Testis (tissue), 2 donors: ENCODE measurements at regions not wholly inside any gene's neighbourhood (a gene's known extent, or its start where the extent isn't known, plus 50 kb on each side); places are given as distances from the start of the nearest gene placed in this dataset.

ENCODE experiments used
- DNase-seq: peaks from one replicate; pipeline ENCODE4 v3.0.0-alpha.2; 2019
- H3K27ac ChIP-seq, 2 donors: fragments of 200-600 bp; sonication (generic); one replicate each; pipeline ENCODE4 v1.5.1; 2019
- H3K27me3 ChIP-seq: fragments of 200-600 bp; sonication (generic); one replicate; pipeline ENCODE4 v1.5.1; 2019
- H3K36me3 ChIP-seq: fragments of 200-600 bp; sonication (generic); one replicate; pipeline ENCODE4 v1.5.1; 2017; ENCODE audit warnings: low read depth; ENCODE audit errors: missing control alignments
- H3K4me1 ChIP-seq: fragments of 200-600 bp; sonication (generic); one replicate; pipeline ENCODE4 v1.5.1; 2019
- H3K4me3 ChIP-seq, 2 donors: fragments of 200-600 bp; sonication (generic); one replicate each; pipeline ENCODE4 v1.5.1; 2017 to 2019
- H3K9me3 ChIP-seq: fragments of 200-600 bp; sonication (generic); one replicate; pipeline ENCODE4 v1.5.1; 2017
- CTCF ChIP-seq, 3 experiments: fragments of 450-650 bp in 2 of 3; fragments of 200-600 bp in 1 of 3; sonication (generic) in 1 of 3; IDR thresholded peaks; one replicate each; pipeline ENCODE4 v1.5.1; 2016 to 2019; ENCODE audit warnings: antibody characterized with exemption in 3 of 3, mild to moderate bottlenecking in 2 of 3, moderate library complexity in 1 of 3
- POLR2A ChIP-seq: fragments of 450-650 bp; IDR thresholded peaks from one replicate; pipeline ENCODE4 v1.6.1; 2017; ENCODE audit warnings: antibody characterized with exemption, mild to moderate bottlenecking, moderate library complexity
- WGBS, 2 donors: methylation state at CpG; one replicate each; pipeline ENCODE4 v1.1.5; 2018; 5-methylcytosine and 5-hydroxymethylcytosine counted together
- intact Hi-C: fragments of 100-400 bp; cut with DNase I; formaldehyde crosslinking; loops from one replicate; pipeline ENCODE4 v1.15.1; 2023; ENCODE audit warnings: low total_unique reads

GRCh38 chr2:52724585-52724984, 1043.0 kb upstream of the CHAC2 start:
- TF ChIP-seq CTCF (IDR thresholded peaks at IDR 0.05) = no peak
- no peak for TF ChIP-seq POLR2A
- intact Hi-C loops = no loop called here
- Histone ChIP-seq H3K4me1 (no peaks in the 10 kb centered on the region), H3K27ac (no peak overlapping the region), H3K4me3 (no peak overlapping the region), H3K9me3 (no peaks in the 10 kb centered on the region), H3K36me3 (no peaks in the 10 kb centered on the region), H3K27me3 (no peaks in the 10 kb centered on the region)
- DNase-seq = no peak

GRCh38 chr2:52717836-52718235, 1049.8 kb upstream of the CHAC2 start:
- no peak overlapping the region for H3K4me3 ChIP-seq
- no peaks in the 10 kb centered on the region for H3K4me1 ChIP-seq
- no peak overlapping the region for H3K27ac ChIP-seq
- no peak for DNase-seq
- no peak for TF ChIP-seq CTCF (IDR thresholded peaks at IDR 0.05)
- TF ChIP-seq POLR2A = no peak
- H3K36me3 ChIP-seq = no peaks in the 10 kb centered on the region
- intact Hi-C loops = no loop called here
- 73 to 79% methylated on average over 3 of the region's 3 CpGs for WGBS, 2 donors
- H3K27me3 ChIP-seq = no peaks in the 10 kb centered on the region
- no peaks in the 10 kb centered on the region for H3K9me3 ChIP-seq

GRCh38 chr2:52710810-52711618, 1056.6 kb upstream of the CHAC2 start:
- no peaks in the 10 kb centered on the region for H3K9me3 ChIP-seq
- intact Hi-C loops = no loop called here
- no peak overlapping the region for H3K4me3 ChIP-seq
- TF ChIP-seq CTCF (IDR thresholded peaks at IDR 0.05) (no peak), POLR2A (no peak)
- no peaks in the 10 kb centered on the region for H3K27me3 ChIP-seq
- no peaks in the 10 kb centered on the region for H3K4me1 ChIP-seq
- DNase-seq = no peak
- no peak overlapping the region for H3K27ac ChIP-seq
- H3K36me3 ChIP-seq = no peaks in the 10 kb centered on the region
- 81 to 85% methylated on average over 5 of the region's 5 CpGs for WGBS, 2 donors

- DNase-seq = no peak
- Histone ChIP-seq H3K4me3 (no peak overlapping the region), H3K9me3 (no peaks in the 10 kb centered on the region), H3K27ac (no peak overlapping the region), H3K36me3 (no peaks in the 10 kb centered on the region), H3K4me1 (no peaks in the 10 kb centered on the region), H3K27me3 (no peaks in the 10 kb centered on the region)
- TF ChIP-seq CTCF (IDR thresholded peaks at IDR 0.05) = no peak
- TF ChIP-seq POLR2A = no peak
- intact Hi-C loops = no loop called here
These were observed 1063.4 kb upstream of the CHAC2 start for GRCh38 chr2:52704251-52704650.

- no peak for TF ChIP-seq CTCF (IDR thresholded peaks at IDR 0.05)
- no peak for TF ChIP-seq POLR2A
- no peak for DNase-seq
- no peaks in the 10 kb centered on the region for H3K27me3 ChIP-seq
- WGBS, 2 donors = 80 to 85% methylated on average over 4 of the region's 4 CpGs
- H3K9me3 ChIP-seq = no peaks in the 10 kb centered on the region
- no peak overlapping the region for H3K27ac ChIP-seq
- intact Hi-C loops = no loop called here
- no peaks in the 10 kb centered on the region for H3K4me1 ChIP-seq
- no peaks in the 10 kb centered on the region for H3K36me3 ChIP-seq
- H3K4me3 ChIP-seq = no peak overlapping the region
These were observed 1064.6 kb upstream of the CHAC2 start for GRCh38 chr2:52703004-52703403.
